ENCODE measurements at regions not wholly inside any gene's neighbourhood (a gene's known extent, or its start where the extent isn't known, plus 50 kb on each side); places are given as distances from the start of the nearest gene placed in this dataset.

DNA sequence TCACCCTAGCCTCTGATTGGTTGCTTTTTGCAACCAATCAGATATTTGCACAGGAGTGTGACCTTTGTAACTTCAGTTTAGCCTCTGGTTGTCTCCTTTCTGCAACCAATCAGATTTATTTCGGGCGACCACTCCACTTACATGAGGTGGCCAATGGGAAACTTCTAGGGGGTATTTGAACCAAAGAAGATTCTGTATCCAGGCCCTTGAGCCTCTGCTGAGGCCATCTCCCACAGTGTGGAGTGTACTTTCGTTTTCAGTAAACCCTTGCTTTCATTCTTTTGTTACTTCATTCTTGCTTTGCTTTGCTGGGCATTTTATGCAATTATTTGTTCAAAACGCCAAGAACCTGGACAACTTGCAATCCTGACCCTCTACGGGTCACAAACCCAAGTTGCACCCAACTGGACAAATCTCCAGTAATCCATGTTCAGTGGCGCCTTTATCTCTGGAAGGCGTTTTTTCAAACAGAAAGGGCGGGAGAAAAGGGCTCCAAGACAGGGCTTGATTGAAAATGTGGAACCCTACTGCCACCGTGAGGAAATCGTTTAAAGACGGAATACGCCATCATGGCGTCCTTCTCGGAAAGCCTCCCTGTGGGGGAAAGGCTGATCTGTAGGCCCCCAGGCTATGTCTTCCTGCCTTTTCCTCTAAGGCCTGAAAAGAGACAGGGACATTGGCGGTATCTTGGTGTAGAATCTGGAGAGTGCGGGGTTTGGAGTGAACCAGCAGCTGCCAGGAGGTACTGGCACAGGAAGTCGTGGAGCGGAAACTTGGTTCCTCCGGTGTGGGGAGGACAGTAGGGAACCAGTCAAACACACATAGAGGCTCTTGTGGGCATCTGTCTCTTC, 184.6 kb downstream of the OR13H1 start (continued):
- TF ChIP-seq TEAD4 (IDR thresholded peaks at IDR 0.05; ENCODE audit: borderline replicate concordance, insufficient read depth) = no peak
- TF ChIP-seq, protein P1, sequence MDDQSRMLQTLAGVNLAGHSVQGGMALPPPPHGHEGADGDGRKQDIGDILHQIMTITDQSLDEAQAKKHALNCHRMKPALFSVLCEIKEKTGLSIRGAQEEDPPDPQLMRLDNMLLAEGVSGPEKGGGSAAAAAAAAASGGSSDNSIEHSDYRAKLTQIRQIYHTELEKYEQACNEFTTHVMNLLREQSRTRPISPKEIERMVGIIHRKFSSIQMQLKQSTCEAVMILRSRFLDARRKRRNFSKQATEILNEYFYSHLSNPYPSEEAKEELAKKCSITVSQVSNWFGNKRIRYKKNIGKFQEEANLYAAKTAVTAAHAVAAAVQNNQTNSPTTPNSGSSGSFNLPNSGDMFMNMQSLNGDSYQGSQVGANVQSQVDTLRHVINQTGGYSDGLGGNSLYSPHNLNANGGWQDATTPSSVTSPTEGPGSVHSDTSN (IDR thresholded peaks at IDR 0.05) = no peak
- TF ChIP-seq RXRA (IDR thresholded peaks at IDR 0.05; ENCODE audit: borderline replicate concordance, low read depth) = no peak
- TF ChIP-seq GABPA (IDR thresholded peaks at IDR 0.05; ENCODE audit: low read depth) = peak; percentile 54
- no peak for TF ChIP-seq FOXJ3 (CRISPR knock-in tag; IDR thresholded peaks at IDR 0.05)
- TF ChIP-seq YY1 (IDR thresholded peaks at IDR 0.05; ENCODE audit: low read depth) = peak; percentile 86; the same call in 1 of the 2 replicates
- TF ChIP-seq JUND (IDR thresholded peaks at IDR 0.05) = no peak
- no peak for TF ChIP-seq NFIC (IDR thresholded peaks at IDR 0.05; ENCODE audit: borderline replicate concordance)
- no peak for TF ChIP-seq TAF1 (IDR thresholded peaks at IDR 0.05; ENCODE audit: borderline replicate concordance, low read depth, low read length)
- no peak for TF ChIP-seq MEF2A (IDR thresholded peaks at IDR 0.05; ENCODE audit: borderline replicate concordance, low read depth)
- TF ChIP-seq RAD21 (IDR thresholded peaks at IDR 0.05; ENCODE audit: low read length) = peak; percentile 83
- no peak for TF ChIP-seq EZH2phosphoT487 (IDR thresholded peaks at IDR 0.05; ENCODE audit: borderline replicate concordance, low read depth)

GRCh38 chrX:131729295-131729694, 185.4 kb downstream of the OR13H1 start:
- peaks cover 0 to 3% of the 10 kb centered on the region in 2 experiments; a peak in 1 of 4 replicates for H3K4me1 ChIP-seq (ENCODE audit: control insufficient read depth in 1 of 2, insufficient read depth in 2 of 2, low read depth in 1 of 2, low read length in 1 of 2)
- H3K9ac ChIP-seq = peak overlapping the region; percentile 62
- H3F3A ChIP-seq (replicated peaks; ENCODE audit: insufficient read depth) = no peaks in the 10 kb centered on the region
- H3K79me2 ChIP-seq (ENCODE audit: insufficient read depth) = no peaks in the 10 kb centered on the region
- ChIA-PET CTCF (interaction anchor here (0.9 kb wide), 2 partner anchors 13 to 17 kb away, joined by 3 read pairs; no protein-coding TSS in a partner anchor), POLR2A (no interaction called here)
- peak overlapping the region; percentile 79 for H2AFZ ChIP-seq (ENCODE audit: low read depth)
- no peaks in the 10 kb centered on the region for H3K9me2 ChIP-seq
- WGBS (ENCODE audit: low lambda C conversion rate) = 57% methylated on average over 13 of the region's 15 CpGs
- H4K20me1 ChIP-seq (ENCODE audit: insufficient read depth) = no peaks in the 10 kb centered on the region
- no peaks in the 10 kb centered on the region for H3K36me3 ChIP-seq (replicated peaks in 1 of 2; ENCODE audit: control insufficient read depth in 1 of 2, insufficient read depth in 2 of 2, low read length in 1 of 2)
- H3K9me3 ChIP-seq = no peaks in the 10 kb centered on the region
- H3K27ac ChIP-seq (ENCODE audit: low read depth in 2 of 2, low read length in 1 of 2) = peak overlapping the region; percentile 63 to 91; a peak in 3 of 4 replicates
- H3K4me2 ChIP-seq = peak overlapping the region; percentile 78
- H3K4me3 ChIP-seq (ENCODE audit: low read depth in 2 of 2, low read length in 1 of 2) = peak overlapping the region; percentile 47 to 59
- H3K27me3 ChIP-seq (ENCODE audit: insufficient read depth) = no peaks in the 10 kb centered on the region
- peak; percentile 63 for DNase-seq
- TF ChIP-seq EP300 (IDR thresholded peaks at IDR 0.05; ENCODE audit: borderline replicate concordance in 1 of 2, low read depth in 1 of 2, low read length in 1 of 2) (no peak), MXI1 (IDR thresholded peaks at IDR 0.05; ENCODE audit: low read depth, low read length) (0 out of 2 replicates have a peak, but pooled peaks have one; percentile 10), RCOR1 (IDR thresholded peaks at IDR 0.05; ENCODE audit: low read length) (no peak), TEAD4 (IDR thresholded peaks at IDR 0.05; ENCODE audit: borderline replicate concordance, insufficient read depth) (no peak), RAD21 (IDR thresholded peaks at IDR 0.05; ENCODE audit: low read length) (peak; percentile 78), JUND (IDR thresholded peaks at IDR 0.05) (no peak), NRF1 (IDR thresholded peaks at IDR 0.05; ENCODE audit: low read depth, low read length) (no peak), FOXJ3 (CRISPR knock-in tag; IDR thresholded peaks at IDR 0.05) (no peak), SMC3 (IDR thresholded peaks at IDR 0.05; ENCODE audit: low read depth, low read length) (peak; percentile 45), SIN3A (IDR thresholded peaks at IDR 0.05; ENCODE audit: borderline replicate concordance, low read depth, low read length) (no peak), RXRA (IDR thresholded peaks at IDR 0.05; ENCODE audit: borderline replicate concordance, low read depth) (no peak)
- TF ChIP-seq, protein P2, sequence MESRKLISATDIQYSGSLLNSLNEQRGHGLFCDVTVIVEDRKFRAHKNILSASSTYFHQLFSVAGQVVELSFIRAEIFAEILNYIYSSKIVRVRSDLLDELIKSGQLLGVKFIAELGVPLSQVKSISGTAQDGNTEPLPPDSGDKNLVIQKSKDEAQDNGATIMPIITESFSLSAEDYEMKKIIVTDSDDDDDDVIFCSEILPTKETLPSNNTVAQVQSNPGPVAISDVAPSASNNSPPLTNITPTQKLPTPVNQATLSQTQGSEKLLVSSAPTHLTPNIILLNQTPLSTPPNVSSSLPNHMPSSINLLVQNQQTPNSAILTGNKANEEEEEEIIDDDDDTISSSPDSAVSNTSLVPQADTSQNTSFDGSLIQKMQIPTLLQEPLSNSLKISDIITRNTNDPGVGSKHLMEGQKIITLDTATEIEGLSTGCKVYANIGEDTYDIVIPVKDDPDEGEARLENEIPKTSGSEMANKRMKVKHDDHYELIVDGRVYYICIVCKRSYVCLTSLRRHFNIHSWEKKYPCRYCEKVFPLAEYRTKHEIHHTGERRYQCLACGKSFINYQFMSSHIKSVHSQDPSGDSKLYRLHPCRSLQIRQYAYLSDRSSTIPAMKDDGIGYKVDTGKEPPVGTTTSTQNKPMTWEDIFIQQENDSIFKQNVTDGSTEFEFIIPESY (IDR thresholded peaks at IDR 0.05; ENCODE audit: borderline replicate concordance, low read depth) = peak; percentile 72; the same call in 1 of the 2 replicates
- TF ChIP-seq, protein P3, sequence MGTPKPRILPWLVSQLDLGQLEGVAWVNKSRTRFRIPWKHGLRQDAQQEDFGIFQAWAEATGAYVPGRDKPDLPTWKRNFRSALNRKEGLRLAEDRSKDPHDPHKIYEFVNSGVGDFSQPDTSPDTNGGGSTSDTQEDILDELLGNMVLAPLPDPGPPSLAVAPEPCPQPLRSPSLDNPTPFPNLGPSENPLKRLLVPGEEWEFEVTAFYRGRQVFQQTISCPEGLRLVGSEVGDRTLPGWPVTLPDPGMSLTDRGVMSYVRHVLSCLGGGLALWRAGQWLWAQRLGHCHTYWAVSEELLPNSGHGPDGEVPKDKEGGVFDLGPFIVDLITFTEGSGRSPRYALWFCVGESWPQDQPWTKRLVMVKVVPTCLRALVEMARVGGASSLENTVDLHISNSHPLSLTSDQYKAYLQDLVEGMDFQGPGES (IDR thresholded peaks at IDR 0.05; ENCODE audit: low read depth, low read length) = no peak
- TF ChIP-seq, protein P1 (IDR thresholded peaks at IDR 0.05) = no peak
- TF ChIP-seq, protein P4, sequence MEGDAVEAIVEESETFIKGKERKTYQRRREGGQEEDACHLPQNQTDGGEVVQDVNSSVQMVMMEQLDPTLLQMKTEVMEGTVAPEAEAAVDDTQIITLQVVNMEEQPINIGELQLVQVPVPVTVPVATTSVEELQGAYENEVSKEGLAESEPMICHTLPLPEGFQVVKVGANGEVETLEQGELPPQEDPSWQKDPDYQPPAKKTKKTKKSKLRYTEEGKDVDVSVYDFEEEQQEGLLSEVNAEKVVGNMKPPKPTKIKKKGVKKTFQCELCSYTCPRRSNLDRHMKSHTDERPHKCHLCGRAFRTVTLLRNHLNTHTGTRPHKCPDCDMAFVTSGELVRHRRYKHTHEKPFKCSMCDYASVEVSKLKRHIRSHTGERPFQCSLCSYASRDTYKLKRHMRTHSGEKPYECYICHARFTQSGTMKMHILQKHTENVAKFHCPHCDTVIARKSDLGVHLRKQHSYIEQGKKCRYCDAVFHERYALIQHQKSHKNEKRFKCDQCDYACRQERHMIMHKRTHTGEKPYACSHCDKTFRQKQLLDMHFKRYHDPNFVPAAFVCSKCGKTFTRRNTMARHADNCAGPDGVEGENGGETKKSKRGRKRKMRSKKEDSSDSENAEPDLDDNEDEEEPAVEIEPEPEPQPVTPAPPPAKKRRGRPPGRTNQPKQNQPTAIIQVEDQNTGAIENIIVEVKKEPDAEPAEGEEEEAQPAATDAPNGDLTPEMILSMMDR (IDR thresholded peaks at IDR 0.05) = peak; percentile 49

Measured in SK-N-SH (cell line).